Stimulated activated CD8-positive, alpha-beta memory T cell treated with anti-CD3 and anti-CD28 coated beads, Interleukin-2, amount 100 ng/mL, for 48 hours (primary cell): ENCODE measurements at regions not wholly inside any gene's neighbourhood (a gene's known extent, or its start where the extent isn't known, plus 50 kb on each side); places are given as distances from the start of the nearest gene placed in this dataset.
"Not testable (repeated sequence)": the region's sequence is repeated elsewhere in the genome, so short reads cannot be mapped to it uniquely, and the experiment has no call there.

Source experiments
- DNase-seq, 2 donors: peaks; one replicate each; pipeline ENCODE4 v3.0.0-alpha.2; 2020; ENCODE audit warnings: low read depth in 2 of 2

GRCh38 chr2:111316881-111317549 is 196.3 kb downstream of the BCL2L11 start:
- DNase-seq, result not testable (repeated sequence)

- not testable (repeated sequence) for DNase-seq
These were observed 198.8 kb downstream of the BCL2L11 start for GRCh38 chr2:111319552-111319951.

GRCh38 chr2:111320264-111320663 is 199.6 kb downstream of the BCL2L11 start:
- DNase-seq, result not testable (repeated sequence)

- not testable (repeated sequence) for DNase-seq
These were observed 200.3 kb downstream of the BCL2L11 start for GRCh38 chr2:111320965-111321364.

GRCh38 chr2:111323384-111323783 is 202.7 kb downstream of the BCL2L11 start:
- DNase-seq, result not testable (repeated sequence)

DNA sequence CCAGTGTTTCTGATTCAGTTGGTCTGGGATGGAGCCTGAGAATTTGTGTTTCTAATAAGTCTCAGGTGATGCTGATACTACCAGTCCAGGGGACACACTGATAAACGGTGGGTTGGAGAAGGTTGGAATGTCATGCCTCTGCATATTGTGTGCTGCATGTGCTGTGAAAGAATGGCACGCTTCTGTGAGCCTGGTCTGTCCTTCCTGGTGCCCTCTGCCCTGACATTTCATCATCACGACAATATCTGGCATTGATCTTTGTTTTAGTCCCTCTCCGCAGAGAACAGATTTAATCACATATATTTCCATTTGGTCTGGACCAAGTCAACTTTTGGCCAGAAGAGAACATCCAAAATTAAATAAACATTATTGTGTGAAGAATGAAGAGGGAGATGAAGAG is 207.0 kb downstream of the BCL2L11 start:
- DNase-seq, result not testable (repeated sequence)

GRCh38 chr2:111329309-111329708 is 208.6 kb downstream of the BCL2L11 start:
- DNase-seq, result not testable (repeated sequence)

DNA sequence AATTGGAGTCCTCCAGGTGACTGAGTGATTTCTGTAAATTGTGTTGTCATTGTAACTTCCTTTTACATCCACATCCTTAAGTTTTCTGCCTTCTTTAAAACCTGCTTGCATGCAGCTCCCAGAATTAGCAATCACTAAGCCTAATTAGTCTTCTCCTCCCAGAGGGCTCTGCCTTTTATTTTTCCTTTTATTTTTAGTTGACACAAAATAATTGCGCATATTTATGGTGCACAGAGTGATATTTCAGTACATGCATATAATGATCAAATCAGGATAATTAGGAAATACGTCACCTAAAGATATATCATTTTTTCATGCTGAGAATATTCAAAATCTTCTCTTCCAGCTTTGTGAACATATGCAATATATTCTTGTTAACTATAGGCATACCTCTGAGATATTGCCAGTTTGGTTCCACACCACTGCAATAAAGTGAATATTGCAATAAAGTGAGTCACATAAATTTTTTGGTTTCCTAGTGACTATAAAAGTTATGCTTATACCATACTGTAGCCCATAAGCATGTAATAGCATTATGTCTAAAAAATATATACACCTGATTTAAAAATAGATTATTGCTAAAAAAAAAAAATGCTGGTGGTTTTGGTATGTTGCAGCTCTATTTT is 210.5 kb downstream of the BCL2L11 start:
- not testable (repeated sequence) for DNase-seq

DNA sequence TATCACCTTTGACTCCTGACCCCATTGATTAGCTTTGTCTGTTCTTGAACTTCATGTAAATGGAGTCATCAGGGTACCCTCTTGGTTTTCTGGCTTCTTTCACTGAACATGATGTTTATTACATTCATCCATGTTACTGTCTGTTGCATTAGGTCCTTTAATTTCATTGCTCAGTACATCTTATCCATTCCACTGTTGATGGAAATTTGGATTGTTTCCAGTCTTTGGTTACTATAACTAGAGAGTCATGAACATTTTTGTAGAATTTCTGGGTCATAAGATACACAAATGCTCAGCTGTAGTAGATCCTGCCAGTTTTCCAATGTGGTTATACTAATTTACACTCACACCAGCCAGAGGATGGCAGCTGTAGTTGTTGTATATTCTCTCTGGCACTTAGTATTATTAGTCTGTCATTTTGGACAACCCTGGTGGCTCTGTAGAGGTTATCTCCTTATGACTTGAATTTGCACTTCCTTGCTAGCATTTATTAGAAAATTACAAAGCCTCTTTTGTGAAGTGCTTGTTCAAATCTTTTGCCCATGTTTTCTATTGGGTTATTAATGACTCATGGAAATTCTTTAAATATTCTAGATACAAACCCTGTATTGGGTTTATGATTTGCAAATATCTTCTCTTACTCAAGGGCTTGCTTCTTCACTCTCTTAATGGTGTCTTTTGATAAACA is 214.7 kb downstream of the BCL2L11 start:
- not testable (repeated sequence) for DNase-seq

- not testable (repeated sequence) for DNase-seq
These were observed 217.8 kb downstream of the BCL2L11 start for GRCh38 chr2:111338474-111338873.

GRCh38 chr2:111339476-111339875 is 218.8 kb downstream of the BCL2L11 start:
- not testable (repeated sequence) for DNase-seq

DNA sequence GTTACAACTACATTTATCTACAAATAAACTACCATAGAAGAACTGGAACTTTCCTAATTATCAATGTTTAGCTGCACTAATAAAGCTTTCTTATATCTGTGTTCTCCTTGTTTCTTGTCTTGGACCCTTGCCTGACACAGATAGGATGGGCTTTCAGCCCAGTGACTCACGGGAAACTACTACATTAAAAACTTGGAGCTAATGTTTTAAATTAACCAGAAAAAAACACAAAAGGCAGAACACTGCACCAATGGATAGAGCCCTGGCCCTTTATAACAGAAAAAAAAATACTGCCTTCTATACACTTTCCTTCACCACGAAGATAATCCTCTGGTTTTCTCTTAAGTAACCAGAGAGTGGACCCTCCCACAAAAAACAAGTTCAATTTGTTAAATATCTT is 223.9 kb downstream of the BCL2L11 start:
- not testable (repeated sequence) for DNase-seq

- not testable (repeated sequence) for DNase-seq
These were observed 224.7 kb downstream of the BCL2L11 start for GRCh38 chr2:111345439-111345838.

GRCh38 chr2:111346018-111346930 is 225.6 kb downstream of the BCL2L11 start:
- DNase-seq, result not testable (repeated sequence)

DNA sequence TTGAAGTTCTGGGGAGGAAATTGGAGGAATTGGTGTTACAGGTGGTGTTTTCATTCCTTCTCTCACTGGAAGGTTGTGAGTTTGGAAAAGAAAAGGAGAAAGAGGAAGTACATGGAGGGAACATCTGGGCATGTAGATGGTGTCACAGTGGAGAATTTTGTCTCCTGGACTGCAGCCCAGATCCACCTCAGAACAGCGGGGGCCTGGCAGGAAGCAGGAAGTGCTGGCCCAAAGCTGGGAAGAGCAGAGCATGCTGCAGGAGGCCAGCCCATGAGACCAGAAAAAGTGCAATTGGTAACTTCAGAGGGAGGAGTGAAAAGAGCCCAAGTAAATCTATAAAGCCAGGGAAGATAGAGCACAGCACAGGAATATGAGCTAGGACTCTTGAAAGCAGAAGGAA is 227.0 kb downstream of the BCL2L11 start:
- not testable (repeated sequence) for DNase-seq

GRCh38 chr2:111348316-111348715 is 227.6 kb downstream of the BCL2L11 start:
- not testable (repeated sequence) for DNase-seq

- DNase-seq, result not testable (repeated sequence)
These were observed 234.5 kb downstream of the BCL2L11 start for GRCh38 chr2:111355022-111355817.

- DNase-seq, result not testable (repeated sequence)
These were observed 235.3 kb downstream of the BCL2L11 start for GRCh38 chr2:111355823-111356511.

GRCh38 chr2:111356512-111357031 is 235.9 kb downstream of the BCL2L11 start:
- DNase-seq, result not testable (repeated sequence)
